Naive thymus-derived CD4-positive, alpha-beta T cell (primary cell): ENCODE measurements at regions not wholly inside any gene's neighbourhood (a gene's known extent, or its start where the extent isn't known, plus 50 kb on each side); places are given as distances from the start of the nearest gene placed in this dataset.

Source experiments
- ATAC-seq: fragments of 150-1000 bp; cut with Tn5 transposase; 2 replicates; pipeline ENCODE4 v1.10.0; 2021; ENCODE audit warnings: mild to moderate bottlenecking, moderate library complexity
- CTCF ChIA-PET: fragments of 350-600 bp; sonication (Branson Sonifier 250); formaldehyde crosslinking; loops from one replicate; lab custom pipeline; 2021; ENCODE audit warnings: antibody characterized with exemption; lab: Charles Lee
- POLR2A ChIA-PET: fragments of 350-600 bp; sonication (Branson Sonifier 250); formaldehyde crosslinking; loops from one replicate; lab custom pipeline; 2021; ENCODE audit warnings: antibody characterized with exemption, inconsistent platforms; lab: Charles Lee
- DNase-seq, 9 donors: peaks; one replicate each; pipeline versions ENCODE4 v3.0.0 to v3.0.0-alpha.2; 2020 to 2022; ENCODE audit warnings: mixed read lengths in 1 of 9
- H3K27ac ChIP-seq: one replicate; pipeline ENCODE4 v1.7.0; 2013; ENCODE audit warnings: mild to moderate bottlenecking, low read depth, low read length, moderate library complexity
- H3K27me3 ChIP-seq, 2 donors: one replicate each; pipeline ENCODE4 v1.7.0; 2013; ENCODE audit warnings: low read length in 2 of 2, mild to moderate bottlenecking in 2 of 2, moderate library complexity in 2 of 2; ENCODE audit not compliant: control insufficient read depth in 2 of 2, insufficient read depth in 2 of 2
- H3K36me3 ChIP-seq, 3 experiments: 1 replicate in 2 of 3; 2 replicates in 1 of 3; pipeline ENCODE4 v1.7.0; 2013; ENCODE audit warnings: low read length in 3 of 3, mild to moderate bottlenecking in 3 of 3, moderate library complexity in 1 of 3; ENCODE audit not compliant: insufficient read depth in 3 of 3, control insufficient read depth in 2 of 3
- H3K4me1 ChIP-seq, 2 donors: one replicate each; pipeline ENCODE4 v1.7.0; 2013; ENCODE audit warnings: low read length in 2 of 2, mild to moderate bottlenecking in 2 of 2, moderate library complexity in 1 of 2; ENCODE audit not compliant: control insufficient read depth in 2 of 2, insufficient read depth in 2 of 2
- H3K4me3 ChIP-seq: 2 replicates; pipeline ENCODE4 v1.7.0; 2013; ENCODE audit warnings: mild to moderate bottlenecking, low read length
- H3K9me3 ChIP-seq, 3 experiments: 1 replicate in 2 of 3; 2 replicates in 1 of 3; pipeline ENCODE4 v1.7.0; 2013; ENCODE audit warnings: low read length in 3 of 3; ENCODE audit not compliant: control insufficient read depth in 2 of 3
- H3K27ac Mint-ChIP-seq, 9 donors: one replicate each; pipeline ENCODE4 v1.8.0; 2020 to 2022; ENCODE audit warnings: mixed read lengths in 9 of 9, mild to moderate bottlenecking in 8 of 9, moderate library complexity in 5 of 9, inconsistent platforms in 2 of 9
- H3K27me3 Mint-ChIP-seq, 5 donors: one replicate each; pipeline ENCODE4 v1.8.0; 2021 to 2022; ENCODE audit warnings: mixed read lengths in 5 of 5, mild to moderate bottlenecking in 1 of 5
- H3K36me3 Mint-ChIP-seq, 5 donors: one replicate each; pipeline ENCODE4 v1.8.0; 2020 to 2022; ENCODE audit warnings: mixed read lengths in 5 of 5, mild to moderate bottlenecking in 3 of 5, inconsistent platforms in 1 of 5
- H3K4me1 Mint-ChIP-seq, 7 donors: one replicate each; pipeline ENCODE4 v1.8.0; 2020 to 2022; ENCODE audit warnings: mixed read lengths in 7 of 7, mild to moderate bottlenecking in 3 of 7, inconsistent platforms in 1 of 7
- H3K4me3 Mint-ChIP-seq, 10 donors: one replicate each; pipeline ENCODE4 v1.8.0; 2020 to 2022; ENCODE audit warnings: mild to moderate bottlenecking in 10 of 10, mixed read lengths in 10 of 10, moderate library complexity in 6 of 10, inconsistent platforms in 2 of 10
- H3K9me3 Mint-ChIP-seq, 11 donors: one replicate each; pipeline ENCODE4 v1.8.0; 2020 to 2022; ENCODE audit warnings: mixed read lengths in 11 of 11, mild to moderate bottlenecking in 4 of 11, inconsistent platforms in 1 of 11, moderate library complexity in 1 of 11
- intact Hi-C, 2 donors: fragments of 100-400 bp; cut with micrococcal nuclease; formaldehyde crosslinking; loops; one replicate each; pipeline ENCODE4 v1.15.1; 2023

- intact Hi-C loops = no loop called here
- Histone ChIP-seq H3K9me3 (no peaks in the 10 kb centered on the region), H3K36me3 (no peaks in the 10 kb centered on the region), H3K27me3 (peaks cover 0 to 3% of the 10 kb centered on the region in 2 donors), H3K4me1 (no peaks in the 10 kb centered on the region), H3K27ac (no peak overlapping the region), H3K4me3 (no peak overlapping the region)
- ChIA-PET CTCF (no interaction called here), POLR2A (no interaction called here)
- no peak overlapping the region for H3K27ac Mint-ChIP-seq
- peaks cover 0 to 2% (median 0%) of the 10 kb centered on the region in 11 donors for H3K9me3 Mint-ChIP-seq
- ATAC-seq (no peak), DNase-seq (no peak)
- H3K4me3 Mint-ChIP-seq = no peak overlapping the region
- peaks cover 0 to 32% (median 17%) of the 10 kb centered on the region in 5 donors for H3K27me3 Mint-ChIP-seq
- no peaks in the 10 kb centered on the region for H3K36me3 Mint-ChIP-seq
- H3K4me1 Mint-ChIP-seq = no peaks in the 10 kb centered on the region
Measured at GRCh38 chr9:126030716-126031115, 283.5 kb downstream of the PBX3 start.

GRCh38 chr9:126031116-126031515 lies 283.9 kb downstream of the PBX3 start:
- Histone ChIP-seq H3K36me3 (no peaks in the 10 kb centered on the region), H3K27me3 (peaks cover 0 to 3% of the 10 kb centered on the region in 2 donors), H3K9me3 (no peaks in the 10 kb centered on the region), H3K4me3 (no peak overlapping the region), H3K27ac (no peak overlapping the region), H3K4me1 (no peaks in the 10 kb centered on the region)
- ATAC-seq = no peak
- Mint-ChIP-seq H3K4me1 (no peaks in the 10 kb centered on the region), H3K4me3 (no peak overlapping the region), H3K27me3 (peaks cover 2 to 32% (median 17%) of the 10 kb centered on the region in 5 donors), H3K9me3 (peaks cover 0 to 2% (median 0%) of the 10 kb centered on the region in 11 donors), H3K36me3 (no peaks in the 10 kb centered on the region), H3K27ac (no peak overlapping the region)
- no peak for DNase-seq
- POLR2A ChIA-PET = no interaction called here
- intact Hi-C loops = no loop called here
- CTCF ChIA-PET = no interaction called here

- intact Hi-C loops = no loop called here
- ATAC-seq (no peak), DNase-seq (no peak)
- no peak overlapping the region for H3K27ac Mint-ChIP-seq
- no peak overlapping the region for H3K27ac ChIP-seq
- H3K4me1 Mint-ChIP-seq = no peaks in the 10 kb centered on the region
- H3K9me3 Mint-ChIP-seq = peaks cover 0 to 2% (median 0%) of the 10 kb centered on the region in 11 donors
- no peak overlapping the region for H3K4me3 ChIP-seq
- H3K9me3 ChIP-seq = no peaks in the 10 kb centered on the region
- no peaks in the 10 kb centered on the region for H3K4me1 ChIP-seq
- H3K36me3 ChIP-seq = no peaks in the 10 kb centered on the region
- CTCF ChIA-PET = no interaction called here
- H3K36me3 Mint-ChIP-seq = no peaks in the 10 kb centered on the region
- peaks cover 0 to 3% of the 10 kb centered on the region in 2 donors for H3K27me3 ChIP-seq
- no peak overlapping the region for H3K4me3 Mint-ChIP-seq
- POLR2A ChIA-PET = no interaction called here
- peaks cover 9 to 32% (median 17%) of the 10 kb centered on the region in 5 donors for H3K27me3 Mint-ChIP-seq
Measured at GRCh38 chr9:126032135-126032534, 285.0 kb downstream of the PBX3 start.

GRCh38 chr9:126033318-126033717 lies 286.1 kb downstream of the PBX3 start:
- peaks cover 0 to 2% (median 0%) of the 10 kb centered on the region in 11 donors for H3K9me3 Mint-ChIP-seq
- H3K36me3 Mint-ChIP-seq = no peaks in the 10 kb centered on the region
- no peak overlapping the region for H3K4me3 Mint-ChIP-seq

GRCh38 chr9:126033956-126034355 lies 286.8 kb downstream of the PBX3 start:
- H3K4me1 Mint-ChIP-seq = no peaks in the 10 kb centered on the region
- Histone ChIP-seq H3K9me3 (no peaks in the 10 kb centered on the region), H3K4me3 (no peak overlapping the region), H3K27ac (no peak overlapping the region), H3K36me3 (no peaks in the 10 kb centered on the region), H3K27me3 (peaks cover 0 to 3% of the 10 kb centered on the region in 2 donors), H3K4me1 (no peaks in the 10 kb centered on the region)
- ChIA-PET POLR2A (no interaction called here), CTCF (no interaction called here)
- no peaks in the 10 kb centered on the region for H3K36me3 Mint-ChIP-seq
- no peak for ATAC-seq
- H3K9me3 Mint-ChIP-seq = peaks cover 0 to 2% (median 0%) of the 10 kb centered on the region in 11 donors
- intact Hi-C loops = no loop called here
- no peak overlapping the region for H3K4me3 Mint-ChIP-seq
- H3K27ac Mint-ChIP-seq = no peak overlapping the region
- peaks cover 10 to 33% (median 17%) of the 10 kb centered on the region in 5 donors for H3K27me3 Mint-ChIP-seq
- DNase-seq = no peak

More at GRCh38 chr9:126033318-126033717, 286.1 kb downstream of the PBX3 start:
- CTCF ChIA-PET = no interaction called here
- no peaks in the 10 kb centered on the region for H3K9me3 ChIP-seq
- no peaks in the 10 kb centered on the region for H3K36me3 ChIP-seq
- no peak overlapping the region for H3K27ac ChIP-seq
- POLR2A ChIA-PET = no interaction called here
- intact Hi-C loops = no loop called here
- H3K4me1 ChIP-seq = no peaks in the 10 kb centered on the region
- peaks cover 10 to 32% (median 17%) of the 10 kb centered on the region in 5 donors for H3K27me3 Mint-ChIP-seq
- ATAC-seq = no peak
- peaks cover 0 to 3% of the 10 kb centered on the region in 2 donors for H3K27me3 ChIP-seq
- H3K4me3 ChIP-seq = no peak overlapping the region
- H3K27ac Mint-ChIP-seq = no peak overlapping the region
- DNase-seq = no peak
- H3K4me1 Mint-ChIP-seq = no peaks in the 10 kb centered on the region

- H3K36me3 ChIP-seq = no peaks in the 10 kb centered on the region
- H3K4me3 Mint-ChIP-seq = no peak overlapping the region
Measured at GRCh38 chr9:126036881-126037291, 289.7 kb downstream of the PBX3 start.

GRCh38 chr9:126038790-126039189 lies 287.8 kb upstream of the MVB12B start:
- intact Hi-C loops = no loop called here
- H3K36me3 Mint-ChIP-seq = peaks cover 0 to 4% (median 0%) of the 10 kb centered on the region in 5 donors
- peaks cover 0 to 31% (median 6%) of the 10 kb centered on the region in 11 donors for H3K9me3 Mint-ChIP-seq
- Histone ChIP-seq H3K27me3 (peaks cover 0 to 2% of the 10 kb centered on the region in 2 donors), H3K9me3 (no peaks in the 10 kb centered on the region), H3K4me3 (no peak overlapping the region), H3K4me1 (no peaks in the 10 kb centered on the region), H3K27ac (no peak overlapping the region), H3K36me3 (no peaks in the 10 kb centered on the region)
- no peaks in the 10 kb centered on the region for H3K4me1 Mint-ChIP-seq
- no peak overlapping the region for H3K27ac Mint-ChIP-seq
- DNase-seq (no peak), ATAC-seq (no peak)
- peaks cover 16 to 27% (median 22%) of the 10 kb centered on the region in 5 donors for H3K27me3 Mint-ChIP-seq
- CTCF ChIA-PET = no interaction called here
- POLR2A ChIA-PET = no interaction called here
- H3K4me3 Mint-ChIP-seq = no peak overlapping the region

More at GRCh38 chr9:126036881-126037291, 289.7 kb downstream of the PBX3 start:
- Mint-ChIP-seq H3K4me1 (no peaks in the 10 kb centered on the region), H3K27ac (no peak overlapping the region), H3K9me3 (peaks cover 0 to 12% (median 3%) of the 10 kb centered on the region in 11 donors), H3K36me3 (peaks cover 0 to under 1% (median 0%) of the 10 kb centered on the region in 5 donors), H3K27me3 (peaks cover 11 to 32% (median 16%) of the 10 kb centered on the region in 5 donors)
- intact Hi-C loops = no loop called here
- no peak overlapping the region for H3K4me3 ChIP-seq
- DNase-seq (no peak), ATAC-seq (no peak)
- H3K27ac ChIP-seq = no peak overlapping the region
- H3K27me3 ChIP-seq = peaks cover 0 to 3% of the 10 kb centered on the region in 2 donors
- no peaks in the 10 kb centered on the region for H3K4me1 ChIP-seq
- POLR2A ChIA-PET = no interaction called here
- CTCF ChIA-PET = no interaction called here
- H3K9me3 ChIP-seq = no peaks in the 10 kb centered on the region
